HL-60 (cell line): ENCODE measurements at regions not wholly inside any gene's neighbourhood (a gene's known extent, or its start where the extent isn't known, plus 50 kb on each side); places are given as distances from the start of the nearest gene placed in this dataset.

Experiments used
- GABPA ChIP-seq: IDR thresholded peaks from 2 replicates; pipeline ENCODE4 v1.6.1; 2012; ENCODE audit warnings: low read depth
- POLR2AphosphoS5 ChIP-seq: IDR thresholded peaks from 2 replicates; pipeline ENCODE4 v1.6.1; 2012; ENCODE audit warnings: low read depth
- TF ChIP-seq, protein P1 (sequence below): IDR thresholded peaks from one replicate; pipeline ENCODE4 v1.5.1; 2011; ENCODE audit warnings: low read length, control low read depth, inconsistent platforms; ENCODE audit not compliant: insufficient read depth
- TF ChIP-seq, protein P2 (sequence below): IDR thresholded peaks from 2 replicates; pipeline ENCODE4 v1.6.1; 2012; ENCODE audit warnings: low read depth; ENCODE audit not compliant: insufficient replicate concordance

DNA sequence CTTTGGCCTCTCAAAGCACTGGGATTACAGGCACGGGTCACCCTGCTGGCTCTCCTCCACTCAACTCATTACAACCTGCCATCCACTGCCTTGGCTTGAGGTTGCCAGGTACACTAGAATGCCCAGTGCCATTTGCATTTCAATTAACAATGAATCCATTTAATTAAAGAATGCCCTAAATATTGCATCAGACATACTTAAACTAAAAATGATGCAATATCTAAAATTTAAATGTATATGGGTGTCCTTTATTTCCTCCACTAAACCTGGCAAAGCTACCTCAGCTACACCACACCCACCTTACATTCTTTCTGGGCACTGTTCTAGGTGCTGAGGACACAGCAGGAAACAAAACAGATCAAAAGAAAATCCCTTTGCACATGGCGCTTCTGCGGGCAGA is 382.2 kb upstream of the ZFHX3 start:
- TF ChIP-seq POLR2AphosphoS5 (no peak), GABPA (no peak)
- TF ChIP-seq, protein P1, sequence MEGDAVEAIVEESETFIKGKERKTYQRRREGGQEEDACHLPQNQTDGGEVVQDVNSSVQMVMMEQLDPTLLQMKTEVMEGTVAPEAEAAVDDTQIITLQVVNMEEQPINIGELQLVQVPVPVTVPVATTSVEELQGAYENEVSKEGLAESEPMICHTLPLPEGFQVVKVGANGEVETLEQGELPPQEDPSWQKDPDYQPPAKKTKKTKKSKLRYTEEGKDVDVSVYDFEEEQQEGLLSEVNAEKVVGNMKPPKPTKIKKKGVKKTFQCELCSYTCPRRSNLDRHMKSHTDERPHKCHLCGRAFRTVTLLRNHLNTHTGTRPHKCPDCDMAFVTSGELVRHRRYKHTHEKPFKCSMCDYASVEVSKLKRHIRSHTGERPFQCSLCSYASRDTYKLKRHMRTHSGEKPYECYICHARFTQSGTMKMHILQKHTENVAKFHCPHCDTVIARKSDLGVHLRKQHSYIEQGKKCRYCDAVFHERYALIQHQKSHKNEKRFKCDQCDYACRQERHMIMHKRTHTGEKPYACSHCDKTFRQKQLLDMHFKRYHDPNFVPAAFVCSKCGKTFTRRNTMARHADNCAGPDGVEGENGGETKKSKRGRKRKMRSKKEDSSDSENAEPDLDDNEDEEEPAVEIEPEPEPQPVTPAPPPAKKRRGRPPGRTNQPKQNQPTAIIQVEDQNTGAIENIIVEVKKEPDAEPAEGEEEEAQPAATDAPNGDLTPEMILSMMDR, result no peak
- TF ChIP-seq, protein P2, sequence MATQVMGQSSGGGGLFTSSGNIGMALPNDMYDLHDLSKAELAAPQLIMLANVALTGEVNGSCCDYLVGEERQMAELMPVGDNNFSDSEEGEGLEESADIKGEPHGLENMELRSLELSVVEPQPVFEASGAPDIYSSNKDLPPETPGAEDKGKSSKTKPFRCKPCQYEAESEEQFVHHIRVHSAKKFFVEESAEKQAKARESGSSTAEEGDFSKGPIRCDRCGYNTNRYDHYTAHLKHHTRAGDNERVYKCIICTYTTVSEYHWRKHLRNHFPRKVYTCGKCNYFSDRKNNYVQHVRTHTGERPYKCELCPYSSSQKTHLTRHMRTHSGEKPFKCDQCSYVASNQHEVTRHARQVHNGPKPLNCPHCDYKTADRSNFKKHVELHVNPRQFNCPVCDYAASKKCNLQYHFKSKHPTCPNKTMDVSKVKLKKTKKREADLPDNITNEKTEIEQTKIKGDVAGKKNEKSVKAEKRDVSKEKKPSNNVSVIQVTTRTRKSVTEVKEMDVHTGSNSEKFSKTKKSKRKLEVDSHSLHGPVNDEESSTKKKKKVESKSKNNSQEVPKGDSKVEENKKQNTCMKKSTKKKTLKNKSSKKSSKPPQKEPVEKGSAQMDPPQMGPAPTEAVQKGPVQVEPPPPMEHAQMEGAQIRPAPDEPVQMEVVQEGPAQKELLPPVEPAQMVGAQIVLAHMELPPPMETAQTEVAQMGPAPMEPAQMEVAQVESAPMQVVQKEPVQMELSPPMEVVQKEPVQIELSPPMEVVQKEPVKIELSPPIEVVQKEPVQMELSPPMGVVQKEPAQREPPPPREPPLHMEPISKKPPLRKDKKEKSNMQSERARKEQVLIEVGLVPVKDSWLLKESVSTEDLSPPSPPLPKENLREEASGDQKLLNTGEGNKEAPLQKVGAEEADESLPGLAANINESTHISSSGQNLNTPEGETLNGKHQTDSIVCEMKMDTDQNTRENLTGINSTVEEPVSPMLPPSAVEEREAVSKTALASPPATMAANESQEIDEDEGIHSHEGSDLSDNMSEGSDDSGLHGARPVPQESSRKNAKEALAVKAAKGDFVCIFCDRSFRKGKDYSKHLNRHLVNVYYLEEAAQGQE, result no peak
